ENCODE measurements at regions not wholly inside any gene's neighbourhood (a gene's known extent, or its start where the extent isn't known, plus 50 kb on each side); places are given as distances from the start of the nearest gene placed in this dataset.

GRCh38 chr3:115498421-115498820 is 124.9 kb upstream of the GAP43 start:
- intact Hi-C loops (cut with DNase I): no loop called here
- no peak for DNase-seq (ENCODE audit: missing footprints)
- no peak for ATAC-seq

GRCh38 chr3:115498898-115499297 is 124.4 kb upstream of the GAP43 start:
- intact Hi-C loops (cut with DNase I): no loop called here
- no peak for DNase-seq (ENCODE audit: missing footprints)
- peak; percentile 86 for ATAC-seq

GRCh38 chr3:115499666-115500065 is 123.6 kb upstream of the GAP43 start:
- DNase-seq (ENCODE audit: missing footprints): no peak
- intact Hi-C loops (cut with DNase I): no loop called here
- ATAC-seq: no peak

- DNase-seq (ENCODE audit: missing footprints): no peak
- intact Hi-C loops (cut with DNase I): no loop called here
- no peak for ATAC-seq
These were observed 122.5 kb upstream of the GAP43 start for GRCh38 chr3:115500795-115501194.

- ATAC-seq (no peak), DNase-seq (ENCODE audit: missing footprints) (no peak)
- intact Hi-C loops (cut with DNase I): no loop called here
These were observed 121.2 kb upstream of the GAP43 start for GRCh38 chr3:115502128-115502527.

- ATAC-seq: no peak
- intact Hi-C loops (cut with DNase I): no loop called here
These were observed 119.9 kb upstream of the GAP43 start for GRCh38 chr3:115503394-115503793.

GRCh38 chr3:115508562-115508961 is 114.7 kb upstream of the GAP43 start:
- no peak for ATAC-seq
- intact Hi-C loops (cut with DNase I): no loop called here
- DNase-seq (ENCODE audit: missing footprints): no peak

More at GRCh38 chr3:115503394-115503793, 119.9 kb upstream of the GAP43 start:
- no peak for DNase-seq (ENCODE audit: missing footprints)

GRCh38 chr3:115512565-115513415 is 110.5 kb upstream of the GAP43 start:
- intact Hi-C loops (cut with DNase I): no loop called here
- ATAC-seq (peak; percentile 43), DNase-seq (ENCODE audit: missing footprints) (peak; percentile 59)

GRCh38 chr3:115513416-115513800 is 109.9 kb upstream of the GAP43 start:
- DNase-seq (ENCODE audit: missing footprints): no peak
- ATAC-seq: peak; percentile 30
- intact Hi-C loops (cut with DNase I): no loop called here

GRCh38 chr3:115517457-115518050 is 105.8 kb upstream of the GAP43 start:
- ATAC-seq: no peak
- intact Hi-C loops (cut with DNase I): no loop called here
- DNase-seq (ENCODE audit: missing footprints): no peak

- intact Hi-C loops (cut with DNase I): no loop called here
- peak; percentile 96 for ATAC-seq
- DNase-seq (ENCODE audit: missing footprints): peak; percentile 82
These were observed 105.0 kb upstream of the GAP43 start for GRCh38 chr3:115518100-115518852.

GRCh38 chr3:115520241-115520640 is 103.1 kb upstream of the GAP43 start:
- DNase-seq (ENCODE audit: missing footprints) (no peak), ATAC-seq (no peak)
- intact Hi-C loops (cut with DNase I): no loop called here

- no peak for ATAC-seq
- no peak for DNase-seq (ENCODE audit: missing footprints)
- intact Hi-C loops (cut with DNase I): no loop called here
These were observed 102.6 kb upstream of the GAP43 start for GRCh38 chr3:115520651-115521245.

- intact Hi-C loops (cut with DNase I): no loop called here
- DNase-seq (ENCODE audit: missing footprints): no peak
- peak; percentile 87 for ATAC-seq
These were observed 99.9 kb upstream of the GAP43 start for GRCh38 chr3:115523458-115523857.

- intact Hi-C loops (cut with DNase I): loop anchor here (2.0 kb wide), 1 partner anchor 136 kb away; no protein-coding TSS in a partner anchor
These were observed 98.8 kb upstream of the GAP43 start for GRCh38 chr3:115524549-115524948.

GRCh38 chr3:115525731-115526130 is 97.6 kb upstream of the GAP43 start:
- DNase-seq (ENCODE audit: missing footprints): no peak
- ATAC-seq: no peak
- intact Hi-C loops (cut with DNase I): loop anchor here (2.0 kb wide), 1 partner anchor 137 kb away; no protein-coding TSS in a partner anchor

More at GRCh38 chr3:115524549-115524948, 98.8 kb upstream of the GAP43 start:
- ATAC-seq: no peak
- DNase-seq (ENCODE audit: missing footprints): no peak

- DNase-seq (ENCODE audit: missing footprints): no peak
- intact Hi-C loops (cut with DNase I): no loop called here
- ATAC-seq: no peak
These were observed 90.1 kb upstream of the GAP43 start for GRCh38 chr3:115533218-115533617.

GRCh38 chr3:115536171-115536570 is 87.1 kb upstream of the GAP43 start:
- intact Hi-C loops (cut with DNase I): no loop called here
- ATAC-seq (no peak), DNase-seq (ENCODE audit: missing footprints) (no peak)

GRCh38 chr3:115537669-115538068 is 85.6 kb upstream of the GAP43 start:
- DNase-seq (ENCODE audit: missing footprints): no peak
- intact Hi-C loops (cut with DNase I): no loop called here
- ATAC-seq: no peak

Measured in Right ventricle myocardium inferior (tissue), 1 donor.